IPS DF 4.7 (cell line): ENCODE measurements at regions not wholly inside any gene's neighbourhood (a gene's known extent, or its start where the extent isn't known, plus 50 kb on each side); places are given as distances from the start of the nearest gene placed in this dataset.

ENCODE experiments used
- DNase-seq: peaks from one replicate; pipeline ENCODE4 v3.0.0-alpha.2; 2013; ENCODE audit warnings: low spot score; ENCODE audit errors: extremely low read depth

DNA sequence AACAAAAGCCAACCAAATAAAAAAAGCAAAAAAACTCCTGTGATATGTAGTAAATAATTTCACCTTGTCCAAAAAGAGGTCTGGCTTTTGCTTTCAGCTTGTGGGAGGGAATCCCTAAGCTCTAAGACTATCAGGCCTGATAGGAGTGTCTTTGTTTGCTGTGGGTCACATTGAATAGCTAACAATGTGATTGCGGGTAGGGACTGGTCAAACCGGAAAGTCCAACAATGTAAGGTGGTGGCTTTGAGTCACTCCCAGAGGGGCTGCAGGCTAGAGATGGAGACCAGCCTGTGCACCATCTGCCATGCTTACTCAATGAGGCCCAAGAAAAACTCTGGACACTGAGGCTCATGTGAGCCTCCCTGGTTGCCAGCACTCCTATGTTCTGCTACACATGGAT is 192.9 kb downstream of the TFCP2L1 start:
- no peak for DNase-seq

DNA sequence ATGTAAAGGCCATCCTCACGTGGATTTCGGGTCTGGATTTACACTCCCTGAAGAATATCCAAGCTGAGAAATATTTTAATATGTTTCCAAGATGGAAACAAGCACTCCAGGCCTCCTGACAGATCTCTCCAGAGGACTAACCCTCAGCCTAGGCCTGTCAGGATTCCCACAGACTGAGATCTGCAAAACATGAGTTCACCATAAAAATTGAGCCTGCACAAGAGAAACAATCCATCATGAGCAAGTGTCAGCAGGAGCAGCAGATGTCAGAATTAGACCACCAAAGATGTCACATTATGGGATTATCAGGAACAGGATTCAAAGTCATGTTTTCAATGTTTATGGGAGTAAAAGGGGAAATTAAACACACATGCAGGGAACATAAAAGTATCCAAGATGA is 191.3 kb downstream of the TFCP2L1 start:
- DNase-seq, result no peak

DNA sequence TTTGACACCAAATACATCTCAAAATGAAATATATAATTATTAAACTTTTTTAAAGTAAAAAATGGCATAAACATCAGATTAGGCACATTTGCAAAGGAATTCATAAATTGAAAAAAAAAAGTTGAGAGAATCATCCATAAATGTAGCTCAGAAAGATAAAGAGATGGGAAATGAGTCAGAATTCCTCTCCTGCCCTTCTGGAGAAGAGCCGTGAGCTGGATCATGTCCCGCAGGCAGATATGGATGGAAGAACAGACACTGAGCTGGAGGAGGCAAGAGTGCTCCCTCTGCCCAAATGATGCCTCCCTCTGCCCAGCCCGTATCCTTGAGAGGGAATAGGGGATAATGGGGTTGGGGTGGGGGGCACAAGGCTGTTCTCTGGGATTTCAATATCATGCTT is 190.9 kb downstream of the TFCP2L1 start:
- no peak for DNase-seq

DNA sequence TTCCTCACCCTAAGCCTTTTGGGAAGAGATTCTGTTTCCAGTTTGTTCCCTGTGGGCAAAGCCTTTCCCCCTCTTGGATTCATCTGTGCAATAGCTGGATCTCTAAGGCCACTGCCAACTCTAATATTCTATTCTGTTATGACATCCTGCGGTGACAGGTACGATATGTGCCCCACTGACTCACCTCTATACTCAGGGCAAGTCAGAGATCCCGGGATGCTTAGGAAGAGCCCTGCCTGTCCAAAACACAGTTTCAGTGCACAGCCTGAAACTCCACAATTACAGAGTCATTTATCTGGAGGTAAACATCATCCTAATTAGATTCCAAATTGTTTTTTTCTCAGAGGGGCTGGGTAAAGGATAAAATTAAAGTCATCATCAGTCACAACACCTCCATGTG is 190.2 kb downstream of the TFCP2L1 start:
- no peak for DNase-seq

DNA sequence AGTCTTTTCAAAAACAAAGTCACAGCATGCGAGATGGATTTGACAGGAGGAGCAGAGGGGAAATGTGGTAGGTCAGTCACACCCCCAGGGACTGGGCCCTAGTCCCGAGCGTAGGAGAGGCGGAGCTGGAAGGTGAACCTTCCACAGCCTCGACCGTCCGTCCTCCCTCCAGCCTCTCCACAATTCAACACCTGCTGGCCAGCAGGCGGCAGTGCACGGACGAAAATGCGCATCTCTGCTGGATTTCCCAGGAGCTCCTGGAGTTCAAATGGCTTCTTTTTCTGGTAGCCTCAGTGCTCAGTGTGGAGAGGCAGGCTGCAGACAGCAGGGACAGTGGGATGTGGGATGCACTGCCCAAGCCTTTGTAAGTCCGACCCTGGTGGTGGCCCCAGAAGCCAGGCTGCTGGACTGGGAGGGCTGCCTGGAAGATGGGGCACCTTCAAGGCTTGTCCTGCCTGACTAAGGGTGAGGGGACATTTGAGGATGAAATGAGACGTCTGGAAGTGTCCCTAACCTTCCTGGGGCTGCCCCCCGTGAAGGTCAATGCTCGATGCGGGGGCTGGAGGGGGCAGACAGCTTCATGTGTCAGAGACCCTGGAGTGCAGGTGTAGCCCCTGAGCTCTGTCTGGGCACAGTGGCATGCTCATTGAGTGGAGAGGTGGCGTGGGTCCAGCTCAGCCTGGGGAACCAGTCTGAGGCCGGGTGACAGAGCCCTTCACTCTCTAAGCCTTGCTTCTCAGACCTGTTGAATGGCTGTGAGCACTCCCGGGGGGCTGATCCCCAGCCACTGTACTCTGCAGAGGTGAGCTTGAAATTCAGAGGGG is 189.5 kb downstream of the TFCP2L1 start:
- DNase-seq, result no peak

DNA sequence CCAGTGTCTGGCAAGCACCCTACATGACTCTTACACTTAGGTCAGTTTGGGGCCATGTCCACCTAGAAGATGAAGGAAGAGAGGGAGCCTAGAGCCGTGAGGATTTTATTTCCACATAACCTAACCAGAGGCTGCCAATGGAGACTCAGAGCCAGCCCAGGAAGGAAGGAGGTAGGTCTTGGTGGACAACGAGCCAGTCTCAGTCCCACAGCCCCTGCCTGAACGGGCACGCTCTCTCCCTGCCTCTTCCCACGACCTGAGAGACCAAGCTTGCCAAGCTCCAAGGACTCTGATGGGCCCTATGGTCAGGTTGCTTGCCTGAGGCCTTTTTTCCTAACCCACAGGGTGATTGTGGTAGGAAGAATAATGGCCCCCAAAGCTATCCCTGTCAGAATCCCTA is 188.4 kb downstream of the TFCP2L1 start:
- DNase-seq, result no peak

DNA sequence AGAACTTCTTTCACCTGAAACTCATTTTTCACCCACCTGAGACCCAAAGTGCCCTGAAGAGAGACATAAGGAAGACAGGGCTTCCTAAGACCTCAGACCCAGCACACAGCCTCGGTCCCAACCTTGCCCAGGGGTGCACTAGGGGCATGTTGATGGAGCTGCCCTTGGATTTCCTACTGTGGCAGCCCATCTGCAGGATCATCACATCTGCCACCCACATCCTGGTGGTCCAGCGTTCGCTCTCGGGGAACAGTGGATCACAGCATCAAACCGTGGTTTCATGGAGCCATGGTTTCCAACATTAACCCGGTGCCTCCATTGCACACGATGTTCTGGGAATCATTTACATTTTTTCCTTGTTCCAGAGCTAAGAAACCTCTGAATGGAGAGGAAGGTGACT is 186.4 kb downstream of the TFCP2L1 start:
- no peak for DNase-seq

DNA sequence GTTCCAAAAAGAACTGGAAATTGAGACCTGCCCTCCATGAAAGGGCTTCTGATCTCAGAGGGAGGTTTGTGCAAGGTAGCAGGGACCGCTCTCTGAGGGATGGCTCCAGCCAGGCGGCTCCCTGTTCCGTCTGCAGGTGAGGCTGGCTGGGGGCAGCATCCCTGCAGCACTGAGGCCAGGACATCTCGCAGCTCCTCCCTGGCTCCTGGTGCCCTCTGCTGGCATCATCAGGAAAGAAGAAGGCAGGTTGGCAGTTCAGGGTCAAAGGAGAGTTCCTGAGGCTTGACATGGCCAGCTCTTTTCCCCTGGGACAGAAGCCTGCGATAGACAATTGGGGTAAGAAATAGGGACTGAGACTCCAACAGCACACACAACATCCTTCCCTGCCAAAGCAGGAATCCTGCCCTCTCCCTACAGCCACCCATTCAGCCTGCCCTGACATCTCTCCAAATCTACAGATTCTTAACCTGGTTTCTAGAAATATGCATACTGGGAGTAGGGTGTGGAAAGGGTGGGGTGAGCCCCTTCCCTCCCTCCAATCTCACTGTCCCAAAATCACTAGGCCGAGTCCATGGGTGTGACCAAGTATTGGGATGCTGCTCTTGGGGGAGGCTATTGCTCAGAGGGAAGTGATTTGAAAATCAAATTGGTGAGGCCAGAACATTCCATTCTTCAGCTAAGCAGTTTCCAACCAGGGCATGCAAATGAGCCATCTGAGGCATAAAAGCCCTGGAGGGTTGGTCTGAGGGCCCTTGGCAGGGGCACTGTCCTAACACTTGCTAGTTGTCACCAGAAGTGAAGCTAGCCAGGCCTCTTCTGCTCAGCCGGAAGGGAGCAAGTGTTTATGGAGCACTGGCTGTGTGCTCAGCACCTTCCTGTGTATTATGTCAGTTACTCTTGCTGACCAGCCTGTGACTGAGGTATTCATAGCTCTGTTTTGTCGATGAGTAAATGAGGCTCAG is 185.4 kb downstream of the TFCP2L1 start:
- DNase-seq, result no peak

DNA sequence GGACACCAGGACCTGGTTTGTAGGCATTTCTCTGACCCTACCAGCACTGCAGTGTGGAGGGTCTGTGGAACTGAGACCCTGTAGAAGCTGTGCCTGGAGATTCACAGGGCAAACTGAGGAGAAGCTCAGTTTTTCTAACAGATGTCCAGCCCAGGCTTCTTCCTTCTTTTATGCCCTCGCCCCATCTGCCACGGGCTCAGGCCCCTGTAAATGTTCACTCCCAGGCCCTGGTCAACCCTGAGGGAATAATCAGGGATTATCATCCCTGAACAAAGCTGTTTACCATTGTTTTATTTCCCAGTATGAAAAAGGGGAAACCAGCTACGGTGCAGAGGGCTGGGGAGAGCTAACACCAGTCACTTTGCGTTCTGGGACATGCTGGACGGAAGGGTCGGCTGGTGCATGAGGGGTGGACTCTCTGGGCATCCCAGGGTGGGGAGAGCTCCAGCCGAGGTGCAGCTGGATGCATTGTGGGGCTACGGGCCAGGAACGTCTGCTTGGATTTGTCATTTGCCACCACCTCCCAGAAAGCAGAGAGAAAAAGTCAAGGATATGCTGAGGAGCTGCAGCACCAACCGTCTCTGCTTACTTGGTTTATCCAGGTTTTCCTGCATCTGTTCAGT is 183.8 kb downstream of the TFCP2L1 start:
- no peak for DNase-seq

DNA sequence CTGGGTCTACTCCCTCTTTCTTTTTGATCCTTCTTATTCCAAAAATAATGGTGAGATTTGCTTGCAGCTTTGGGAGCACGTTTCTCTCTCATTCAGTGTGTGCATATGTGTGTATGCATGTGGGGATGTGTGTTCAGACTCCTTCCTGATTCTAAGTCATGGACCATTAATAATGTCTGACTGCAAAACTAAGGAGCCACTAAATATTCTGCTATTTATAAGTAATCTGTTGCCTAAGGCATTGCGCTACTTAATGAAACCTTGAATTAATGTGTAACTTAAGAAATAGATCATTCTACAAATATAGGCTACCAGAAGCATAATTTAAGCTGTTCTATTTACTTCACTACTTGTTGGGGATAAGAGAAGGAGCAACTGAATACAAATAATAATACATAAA is 182.1 kb downstream of the TFCP2L1 start:
- no peak for DNase-seq

DNA sequence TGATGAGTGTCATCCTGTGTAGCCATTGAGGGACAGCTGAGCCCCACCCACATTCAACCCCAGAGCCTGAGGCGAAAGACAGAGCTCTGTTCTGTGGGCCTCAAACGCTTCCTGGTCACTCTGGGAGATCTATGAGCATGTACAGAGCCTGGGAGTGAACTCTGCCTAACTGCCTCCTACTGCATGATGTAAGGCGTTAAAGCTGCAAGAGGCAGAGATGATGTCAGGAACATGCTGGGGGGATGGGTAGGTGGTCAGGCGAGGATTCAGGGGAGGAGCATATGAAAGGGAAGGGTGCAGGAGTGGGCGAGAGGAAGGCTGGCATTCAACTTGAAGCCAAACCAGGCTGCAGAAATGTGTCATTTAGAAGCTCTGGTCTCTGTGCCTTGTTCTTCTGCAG is 181.0 kb downstream of the TFCP2L1 start:
- no peak for DNase-seq

DNA sequence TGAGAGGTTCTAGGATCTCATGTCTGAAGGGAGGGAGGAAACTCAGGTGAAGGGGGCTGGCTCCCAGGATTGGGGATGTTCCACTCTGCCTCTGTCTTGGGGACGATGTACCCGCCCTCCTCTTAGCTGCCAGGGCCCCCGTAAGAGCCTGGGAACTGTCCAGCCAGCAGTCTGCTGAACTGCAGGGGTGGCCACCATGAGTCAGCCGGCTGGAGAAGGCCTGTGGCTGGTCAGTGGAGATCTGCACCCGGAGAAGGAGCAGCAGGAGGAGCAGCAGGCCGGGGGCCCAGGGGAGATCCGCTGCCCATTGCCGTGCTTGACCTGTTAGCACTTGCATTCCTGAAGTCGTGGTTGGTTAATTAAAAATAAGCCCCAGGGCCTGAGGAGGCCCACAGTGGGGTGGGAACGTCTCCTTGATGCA is 180.3 kb downstream of the TFCP2L1 start:
- DNase-seq, result no peak

DNA sequence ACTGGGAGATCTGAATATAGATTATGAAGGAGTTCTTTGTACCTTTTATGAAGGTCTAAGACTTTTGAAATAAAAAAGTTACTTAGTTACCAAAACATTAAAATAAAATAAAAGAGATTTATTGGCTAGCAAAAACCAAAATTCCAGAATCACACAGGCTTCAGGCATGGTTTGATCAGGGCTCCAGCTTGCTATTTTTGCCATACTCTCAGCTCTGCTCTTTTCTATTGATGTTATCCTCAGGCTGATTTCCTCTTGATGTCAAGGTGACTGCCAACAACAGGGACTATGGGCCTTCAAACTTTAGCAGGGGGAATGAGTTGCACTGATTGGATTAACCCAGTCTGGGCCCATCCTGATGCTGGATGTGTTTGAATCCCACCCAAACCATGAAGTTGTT is 174.1 kb downstream of the TFCP2L1 start:
- DNase-seq, result no peak

DNA sequence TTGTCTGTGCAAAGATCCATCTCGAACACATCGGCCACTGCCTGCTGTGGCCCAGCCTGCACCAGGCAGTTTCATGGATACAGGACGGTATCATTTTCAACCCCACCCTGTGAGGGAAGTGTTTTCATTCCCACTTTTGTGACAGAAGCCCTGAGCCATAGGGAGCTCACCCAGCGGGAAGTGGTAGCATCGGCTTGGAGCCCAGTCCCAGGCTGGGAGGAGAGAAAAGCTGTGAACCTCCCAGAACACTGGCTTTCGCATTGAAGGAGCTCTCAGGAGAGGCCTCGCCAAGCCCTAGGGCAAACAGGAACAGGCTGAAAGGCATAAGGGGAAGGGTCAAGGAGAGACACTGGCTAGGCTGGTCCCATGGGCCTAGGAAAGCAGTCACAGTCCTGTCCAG is 166.1 kb downstream of the TFCP2L1 start:
- DNase-seq, result no peak

DNA sequence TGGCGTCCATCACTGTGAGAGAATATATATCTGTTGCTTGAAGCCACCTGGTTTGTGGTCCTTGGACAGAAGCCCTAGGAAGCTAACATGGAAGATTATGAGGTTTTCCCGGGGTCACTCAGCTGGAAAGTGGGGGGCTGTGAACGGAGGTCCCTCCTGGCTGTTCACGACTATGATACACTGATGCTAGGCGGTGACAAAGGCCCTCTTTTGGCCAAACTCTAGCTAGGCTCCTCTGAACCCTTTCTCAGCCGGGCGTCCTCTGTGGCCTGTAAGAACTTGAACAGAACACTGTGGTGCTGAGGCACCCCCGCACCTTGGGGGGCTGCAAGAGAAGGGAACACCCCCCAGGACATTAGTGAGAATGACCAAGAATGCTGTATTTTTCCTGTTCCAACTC is 164.6 kb downstream of the TFCP2L1 start:
- DNase-seq, result no peak

DNA sequence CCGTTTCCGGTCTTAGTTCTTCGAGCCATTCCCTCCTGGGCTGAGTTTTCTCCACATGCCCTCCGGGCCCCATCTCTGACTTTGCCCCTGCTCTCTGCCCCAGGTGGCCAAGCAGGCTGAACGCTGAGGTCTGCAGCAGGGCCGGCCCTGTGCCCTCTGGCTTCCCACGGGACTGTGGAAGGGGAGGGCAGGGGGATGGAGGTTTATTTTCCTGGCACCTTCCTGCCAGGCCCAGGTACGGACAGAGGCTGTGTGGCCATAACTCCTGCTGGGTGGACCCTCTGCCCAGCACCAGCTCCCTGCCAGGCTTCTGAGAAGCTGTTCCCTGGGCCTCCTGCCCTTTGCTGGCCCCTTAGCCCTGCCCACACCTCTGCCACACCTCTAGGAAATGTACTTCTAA is 164.0 kb downstream of the TFCP2L1 start:
- DNase-seq, result no peak

DNA sequence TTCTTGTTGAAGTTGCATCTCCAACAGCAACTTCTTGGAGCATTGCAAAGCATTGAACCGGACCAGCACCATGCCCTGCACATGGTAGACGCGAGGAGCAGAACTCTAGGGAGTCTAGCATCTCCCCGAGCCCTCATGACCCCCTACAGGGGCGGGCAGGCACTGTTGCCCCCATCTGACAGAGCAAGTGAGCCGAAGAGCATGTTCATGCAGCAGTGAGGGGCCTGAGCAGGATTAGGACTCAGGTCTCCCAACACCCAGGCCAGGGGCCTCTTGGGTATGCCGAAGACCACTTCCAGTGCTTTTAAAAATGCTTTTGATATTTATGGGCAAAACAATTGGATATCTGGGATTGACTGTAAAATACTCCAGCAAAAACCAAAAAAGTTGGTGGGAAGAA is 163.3 kb downstream of the TFCP2L1 start:
- no peak for DNase-seq

DNA sequence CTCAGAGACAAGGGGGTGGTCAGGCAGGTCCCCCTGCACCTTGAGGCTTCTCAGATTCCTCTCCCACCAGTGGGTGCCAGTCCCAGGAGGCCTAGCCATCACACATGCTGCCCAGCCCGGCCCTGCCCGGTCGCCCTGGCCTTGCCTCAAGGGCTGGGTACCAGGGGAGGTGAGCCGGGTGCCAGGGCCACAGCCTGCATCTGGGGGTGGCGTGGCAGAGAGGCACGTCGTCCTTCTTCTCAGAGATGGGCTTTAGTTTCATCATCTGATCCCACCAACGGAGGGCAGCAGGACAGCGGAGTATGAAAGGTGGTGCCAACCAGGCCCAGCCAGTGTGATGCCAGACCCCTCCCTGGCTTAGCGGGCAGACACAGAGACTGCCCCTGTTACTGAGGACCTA is 161.7 kb downstream of the TFCP2L1 start:
- no peak for DNase-seq

DNA sequence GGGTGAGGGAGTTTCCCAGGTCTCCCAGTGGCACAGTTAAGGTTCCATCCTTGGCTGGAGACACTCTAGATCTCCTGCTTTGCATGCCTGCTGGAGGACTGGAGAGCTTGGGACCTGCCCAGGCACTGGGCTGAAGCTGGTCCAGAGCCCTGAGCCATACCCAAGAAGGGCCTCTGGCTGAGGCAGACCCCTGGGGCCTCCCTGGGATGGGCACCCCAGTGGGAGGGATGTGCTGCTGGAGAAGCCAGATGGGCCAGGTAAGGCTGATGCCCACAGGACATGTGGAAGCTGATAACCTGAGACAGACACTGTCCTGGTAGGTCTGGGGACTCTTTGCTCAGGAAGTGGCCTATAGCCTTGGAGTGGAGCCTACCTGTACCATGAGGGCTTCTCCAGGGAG is 160.7 kb downstream of the TFCP2L1 start:
- no peak for DNase-seq

DNA sequence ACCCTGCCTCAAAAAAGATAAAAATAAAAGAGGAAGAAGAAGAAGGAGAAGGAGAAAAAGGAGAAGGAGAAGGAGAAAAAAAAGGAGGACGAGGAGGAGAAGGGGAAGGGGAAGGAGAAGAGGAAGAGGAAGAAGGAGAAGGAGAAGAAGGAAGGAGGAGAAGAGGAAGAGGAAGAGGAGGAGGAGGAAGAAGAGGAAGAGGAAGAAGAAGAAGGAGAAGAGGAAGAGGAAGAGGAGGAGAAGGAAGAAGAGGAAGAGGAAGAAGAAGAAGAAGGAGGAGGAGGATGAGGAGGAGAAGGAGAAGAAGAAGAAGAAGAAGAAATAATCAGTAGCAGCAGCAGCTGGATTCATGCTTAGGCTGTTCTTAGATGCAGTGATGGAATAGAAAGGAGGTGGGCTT is 159.7 kb downstream of the TFCP2L1 start:
- DNase-seq, result no peak

DNA sequence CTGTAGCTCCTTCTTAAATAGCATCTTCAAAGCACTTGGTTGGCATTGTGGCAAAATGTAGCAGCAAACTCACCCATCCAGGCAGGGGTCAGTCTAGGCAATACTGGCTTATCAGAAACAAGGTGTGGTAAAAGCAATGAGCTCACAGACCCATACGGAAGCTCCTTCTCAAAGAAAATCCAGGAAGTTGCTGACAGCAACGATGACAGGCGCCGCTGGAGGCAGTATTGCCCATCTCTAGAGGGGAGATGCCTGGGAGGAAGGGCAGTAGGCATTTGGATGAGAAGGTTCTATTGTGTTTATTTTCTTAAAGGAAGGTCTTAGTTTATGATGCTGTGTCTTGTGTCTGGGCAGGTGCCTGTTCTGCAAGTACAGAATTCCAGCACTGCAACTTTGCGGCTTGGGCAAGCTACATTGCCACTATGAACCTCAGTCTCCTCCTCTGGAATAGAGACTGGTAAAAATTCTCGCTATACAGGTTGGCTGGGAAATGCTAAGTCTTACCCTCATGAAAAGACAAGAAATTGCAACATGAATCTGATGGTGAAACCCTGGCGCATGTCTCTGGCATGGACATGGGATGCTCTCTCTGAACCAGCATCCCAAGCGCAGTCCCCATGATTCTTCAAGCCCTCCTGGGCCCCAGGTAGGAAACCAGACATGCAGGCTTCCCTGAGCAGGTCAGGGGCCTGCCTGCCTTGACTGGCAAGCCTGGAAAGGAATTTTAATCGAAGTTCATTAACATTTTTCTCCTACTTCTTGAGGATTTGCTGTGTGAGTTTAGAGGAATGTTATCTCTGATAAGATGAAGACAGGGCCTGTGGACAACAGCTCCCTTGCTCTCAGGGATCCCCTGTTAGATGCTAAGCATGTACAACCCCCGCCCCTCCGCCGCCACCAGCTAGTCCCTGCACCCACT is 156.0 kb downstream of the TFCP2L1 start:
- no peak for DNase-seq
